Keratinocyte (primary cell): ENCODE measurements at regions not wholly inside any gene's neighbourhood (a gene's known extent, or its start where the extent isn't known, plus 50 kb on each side); places are given as distances from the start of the nearest gene placed in this dataset.

Experiments used
- DNase-seq: peaks from one replicate; pipeline ENCODE4 v3.0.0-alpha.2; 2011; ENCODE audit warnings: low read depth, missing footprints, low spot score
- FAIRE-seq: peaks from 2 replicates; lab custom pipeline; 2011; peaks lifted over from hg19 to GRCh38; lab: Jason Lieb, UNC
- H2AFZ ChIP-seq: 2 replicates; pipeline ENCODE4 v1.6.0; 2012; ENCODE audit warnings: low read length, control low read depth, inconsistent platforms; ENCODE audit not compliant: control insufficient read depth
- H3K27ac ChIP-seq: 2 replicates; pipeline ENCODE4 v1.5.1; 2011; ENCODE audit warnings: low read length; ENCODE audit not compliant: control insufficient read depth, insufficient read depth
- H3K27me3 ChIP-seq: 3 replicates; pipeline ENCODE4 v1.6.0; 2011; ENCODE audit warnings: low read length; ENCODE audit not compliant: control insufficient read depth, insufficient read depth; ENCODE audit errors: extremely low read depth
- H3K36me3 ChIP-seq, 2 experiments: 2 replicates in 1 of 2; 3 replicates in 1 of 2; pipeline ENCODE4 v1.5.1; 2011; ENCODE audit warnings: low read length in 2 of 2, mild to moderate bottlenecking in 1 of 2; ENCODE audit not compliant: control insufficient read depth in 2 of 2, insufficient read depth in 2 of 2; ENCODE audit errors: extremely low read depth in 1 of 2
- H3K4me1 ChIP-seq: 3 replicates; pipeline ENCODE4 v1.5.1; 2011; ENCODE audit warnings: low read length; ENCODE audit not compliant: control insufficient read depth, insufficient read depth; ENCODE audit errors: extremely low read depth
- H3K4me2 ChIP-seq: 3 replicates; pipeline ENCODE4 v1.6.0; 2011; ENCODE audit warnings: low read depth, low read length; ENCODE audit not compliant: control insufficient read depth, insufficient read depth; ENCODE audit errors: extremely low read depth
- H3K4me3 ChIP-seq, 3 experiments: fragments of 200-600 bp in 1 of 3; sonication (generic) in 1 of 3; 2 replicates in 2 of 3; 3 replicates in 1 of 3; pipeline ENCODE4 v1.5.1; 2011 to 2016; ENCODE audit warnings: low read length in 3 of 3, mild to moderate bottlenecking in 3 of 3, control low read depth in 2 of 3, inconsistent platforms in 1 of 3, low read depth in 1 of 3, mixed read lengths in 1 of 3, mixed run types in 1 of 3, moderate library complexity in 1 of 3; ENCODE audit not compliant: control insufficient read depth in 2 of 3, insufficient read depth in 2 of 3; ENCODE audit errors: extremely low read depth in 1 of 3
- H3K79me2 ChIP-seq: 2 replicates; pipeline ENCODE4 v1.6.0; 2012; ENCODE audit warnings: low read length; ENCODE audit not compliant: control insufficient read depth, insufficient read depth
- H3K9ac ChIP-seq: 3 replicates; pipeline ENCODE4 v1.6.0; 2011; ENCODE audit warnings: low read length; ENCODE audit not compliant: control insufficient read depth, insufficient read depth; ENCODE audit errors: extremely low read depth
- H3K9me1 ChIP-seq: 3 replicates; pipeline ENCODE4 v1.6.0; 2011; ENCODE audit warnings: low read length; ENCODE audit not compliant: control insufficient read depth, insufficient read depth; ENCODE audit errors: extremely low read depth
- H3K9me3 ChIP-seq: 2 replicates; pipeline ENCODE4 v1.5.1; 2012; ENCODE audit warnings: low read depth, low read length; ENCODE audit not compliant: control insufficient read depth
- H4K20me1 ChIP-seq: 3 replicates; pipeline ENCODE4 v1.6.0; 2011; ENCODE audit warnings: low read length; ENCODE audit not compliant: control insufficient read depth, insufficient read depth; ENCODE audit errors: extremely low read depth
- EZH2 ChIP-seq: IDR thresholded peaks from one replicate; pipeline ENCODE4 v1.6.1; 2012; ENCODE audit warnings: inconsistent platforms, mild to moderate bottlenecking, low read length, moderate library complexity
- dilution Hi-C: fragments of 300-500 bp; cut with MboI; formaldehyde crosslinking; loops from one replicate; pipeline ENCODE4 v1.7.0; 2020; ENCODE audit warnings: low sequenced_read_pairs; ENCODE audit not compliant: extremely low pct_ligation_motif_present
- TF ChIP-seq, protein P1 (sequence below), 3 experiments: IDR thresholded peaks in 1 of 3; conservative IDR thresholded peaks in 1 of 3; optimal IDR thresholded peaks in 1 of 3; 2 replicates in 2 of 3; 3 replicates in 1 of 3; pipeline versions ENCODE3 to v1.5.1; 2011; ENCODE audit warnings: low read length in 3 of 3, mild to moderate bottlenecking in 3 of 3, moderate library complexity in 2 of 3, control low read depth in 1 of 3, inconsistent platforms in 1 of 3; ENCODE audit not compliant: insufficient read depth in 2 of 3; ENCODE audit errors: extremely low read depth in 1 of 3

DNA sequence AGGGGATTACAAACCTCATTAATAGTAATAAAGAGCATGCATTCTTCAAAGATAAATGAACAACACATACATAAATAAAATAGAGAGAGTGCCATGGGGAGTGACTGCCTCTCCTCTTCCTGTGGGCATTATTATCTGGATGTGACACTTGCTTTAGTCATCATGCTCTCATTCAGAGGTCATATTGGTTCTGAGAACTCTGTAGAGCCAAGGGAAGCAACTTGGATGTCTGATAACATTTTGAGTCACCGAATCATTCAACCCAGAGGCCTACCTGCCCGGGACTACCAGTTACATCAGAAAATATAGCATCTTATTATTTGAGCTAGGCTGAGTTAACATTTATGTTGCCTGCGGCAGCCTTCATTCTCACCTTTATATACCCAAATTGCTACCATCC is 489.5 kb downstream of the STIM2 start:
- FAIRE-seq (no peak), DNase-seq (peak; percentile 50)
- no peak overlapping the region for H3K9ac ChIP-seq
- H3K4me3 ChIP-seq = no peak overlapping the region
- H3K27me3 ChIP-seq = no peaks in the 10 kb centered on the region
- TF ChIP-seq, protein P1, sequence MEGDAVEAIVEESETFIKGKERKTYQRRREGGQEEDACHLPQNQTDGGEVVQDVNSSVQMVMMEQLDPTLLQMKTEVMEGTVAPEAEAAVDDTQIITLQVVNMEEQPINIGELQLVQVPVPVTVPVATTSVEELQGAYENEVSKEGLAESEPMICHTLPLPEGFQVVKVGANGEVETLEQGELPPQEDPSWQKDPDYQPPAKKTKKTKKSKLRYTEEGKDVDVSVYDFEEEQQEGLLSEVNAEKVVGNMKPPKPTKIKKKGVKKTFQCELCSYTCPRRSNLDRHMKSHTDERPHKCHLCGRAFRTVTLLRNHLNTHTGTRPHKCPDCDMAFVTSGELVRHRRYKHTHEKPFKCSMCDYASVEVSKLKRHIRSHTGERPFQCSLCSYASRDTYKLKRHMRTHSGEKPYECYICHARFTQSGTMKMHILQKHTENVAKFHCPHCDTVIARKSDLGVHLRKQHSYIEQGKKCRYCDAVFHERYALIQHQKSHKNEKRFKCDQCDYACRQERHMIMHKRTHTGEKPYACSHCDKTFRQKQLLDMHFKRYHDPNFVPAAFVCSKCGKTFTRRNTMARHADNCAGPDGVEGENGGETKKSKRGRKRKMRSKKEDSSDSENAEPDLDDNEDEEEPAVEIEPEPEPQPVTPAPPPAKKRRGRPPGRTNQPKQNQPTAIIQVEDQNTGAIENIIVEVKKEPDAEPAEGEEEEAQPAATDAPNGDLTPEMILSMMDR (optimal IDR thresholded peaks at IDR 0.05 in 1 of 3, IDR thresholded peaks at IDR 0.05 in 1 of 3, conservative IDR thresholded peaks at IDR 0.05 in 1 of 3; ENCODE audit: extremely low read depth in 1 of 3, insufficient read depth in 2 of 3, low read length in 3 of 3) = no peak
- no peak for TF ChIP-seq EZH2
- H3K36me3 ChIP-seq = no peaks in the 10 kb centered on the region
- no peak overlapping the region for H3K4me2 ChIP-seq
- no peaks in the 10 kb centered on the region for H3K9me1 ChIP-seq
- H4K20me1 ChIP-seq = no peaks in the 10 kb centered on the region
- no peaks in the 10 kb centered on the region for H3K79me2 ChIP-seq
- dilution Hi-C loops = no loop called here
- H2AFZ ChIP-seq = no peak overlapping the region
- no peaks in the 10 kb centered on the region for H3K9me3 ChIP-seq
- no peak overlapping the region for H3K27ac ChIP-seq
- peaks cover 8% of the 10 kb centered on the region for H3K4me1 ChIP-seq

GRCh38 chr4:27357283-27357682 is 496.6 kb downstream of the STIM2 start:
- Histone ChIP-seq H3K4me1 (no peaks in the 10 kb centered on the region), H3K9ac (no peak overlapping the region), H2AFZ (no peak overlapping the region), H4K20me1 (no peaks in the 10 kb centered on the region), H3K4me2 (no peak overlapping the region), H3K36me3 (no peaks in the 10 kb centered on the region), H3K9me3 (no peaks in the 10 kb centered on the region), H3K9me1 (no peaks in the 10 kb centered on the region), H3K4me3 (no peak overlapping the region), H3K27ac (no peak overlapping the region), H3K79me2 (no peaks in the 10 kb centered on the region), H3K27me3 (no peaks in the 10 kb centered on the region)
- DNase-seq = no peak
- no peak for FAIRE-seq
- dilution Hi-C loops = no loop called here
- no peak for TF ChIP-seq EZH2
- TF ChIP-seq, protein P1 (optimal IDR thresholded peaks at IDR 0.05 in 1 of 3, IDR thresholded peaks at IDR 0.05 in 1 of 3, conservative IDR thresholded peaks at IDR 0.05 in 1 of 3; ENCODE audit: extremely low read depth in 1 of 3, insufficient read depth in 2 of 3, low read length in 3 of 3) = peak in 1 of 3 experiments; percentile 14
